Loucy (cell line): ENCODE measurements at regions not wholly inside any gene's neighbourhood (a gene's known extent, or its start where the extent isn't known, plus 50 kb on each side); places are given as distances from the start of the nearest gene placed in this dataset.

Source experiments
- H2AFZ ChIP-seq: fragments of 200-600 bp; sonication (generic); 2 replicates; pipeline ENCODE4 v1.6.0; 2016; ENCODE audit warnings: antibody characterized with exemption, mild to moderate bottlenecking, low read length, moderate library complexity
- H3F3A ChIP-seq: fragments of 200-600 bp; 2 replicates; pipeline ENCODE4 v1.6.0; 2016; ENCODE audit warnings: antibody characterized with exemption, low read depth, mild to moderate bottlenecking
- H3K27me3 ChIP-seq: fragments of 200-600 bp; sonication (generic); 2 replicates; pipeline ENCODE4 v1.6.1; 2014; ENCODE audit warnings: low read length, mild to moderate bottlenecking; ENCODE audit not compliant: insufficient read depth, poor library complexity, severe bottlenecking
- H3K36me3 ChIP-seq: fragments of 200-600 bp; sonication (generic); 2 replicates; pipeline ENCODE4 v1.6.1; 2016; ENCODE audit warnings: low read length; ENCODE audit not compliant: insufficient read depth
- H3K4me1 ChIP-seq: fragments of 200-600 bp; sonication (generic); 2 replicates; pipeline ENCODE4 v1.5.1; 2014; ENCODE audit warnings: low read length, mild to moderate bottlenecking; ENCODE audit not compliant: insufficient read depth, poor library complexity, severe bottlenecking
- H3K4me2 ChIP-seq: fragments of 200-600 bp; sonication (generic); 2 replicates; pipeline ENCODE4 v1.6.0; 2014; ENCODE audit warnings: antibody characterized with exemption, low read length, low read depth, mild to moderate bottlenecking; ENCODE audit not compliant: poor library complexity, severe bottlenecking
- H3K4me3 ChIP-seq: fragments of 200-600 bp; sonication (generic); 2 replicates; pipeline ENCODE4 v1.5.1; 2014; ENCODE audit warnings: low read length, mild to moderate bottlenecking, mixed read lengths; ENCODE audit not compliant: poor library complexity, severe bottlenecking
- H3K79me2 ChIP-seq: fragments of 200-600 bp; sonication (generic); 2 replicates; pipeline ENCODE4 v1.6.1; 2014; ENCODE audit warnings: low read length; ENCODE audit not compliant: insufficient read depth
- H3K9ac ChIP-seq: fragments of 200-600 bp; sonication (generic); 2 replicates; pipeline ENCODE4 v1.6.0; 2014; ENCODE audit warnings: mild to moderate bottlenecking, low read depth, low read length, moderate library complexity; ENCODE audit not compliant: poor library complexity, severe bottlenecking
- H3K9me2 ChIP-seq: fragments of 200-600 bp; sonication (generic); replicated peaks from 2 replicates; pipeline ENCODE4 v1.6.1; 2016; ENCODE audit warnings: low read depth, low read length, mixed read lengths
- H3K9me3 ChIP-seq: fragments of 200-600 bp; sonication (generic); 2 replicates; pipeline ENCODE4 v1.6.1; 2014; ENCODE audit warnings: mild to moderate bottlenecking, antibody characterized with exemption, low read length, low read depth; ENCODE audit not compliant: insufficient read depth
- H4K20me1 ChIP-seq: fragments of 200-600 bp; sonication (generic); 2 replicates; pipeline ENCODE4 v1.6.0; 2014; ENCODE audit warnings: antibody characterized with exemption, low read length, mild to moderate bottlenecking; ENCODE audit not compliant: insufficient read depth, poor library complexity, severe bottlenecking
- EZH2phosphoT487 ChIP-seq: fragments of 200-600 bp; IDR thresholded peaks from 2 replicates; pipeline ENCODE4 v1.6.1; 2018; ENCODE audit warnings: antibody characterized with exemption, mild to moderate bottlenecking, moderate library complexity, borderline replicate concordance
- TF ChIP-seq, protein P1 (sequence below): fragments of 200-600 bp; sonication (generic); conservative IDR thresholded peaks from 2 replicates; pipeline ENCODE4 v1.5.1; 2014; ENCODE audit warnings: mild to moderate bottlenecking, antibody characterized with exemption, low read length

DNA sequence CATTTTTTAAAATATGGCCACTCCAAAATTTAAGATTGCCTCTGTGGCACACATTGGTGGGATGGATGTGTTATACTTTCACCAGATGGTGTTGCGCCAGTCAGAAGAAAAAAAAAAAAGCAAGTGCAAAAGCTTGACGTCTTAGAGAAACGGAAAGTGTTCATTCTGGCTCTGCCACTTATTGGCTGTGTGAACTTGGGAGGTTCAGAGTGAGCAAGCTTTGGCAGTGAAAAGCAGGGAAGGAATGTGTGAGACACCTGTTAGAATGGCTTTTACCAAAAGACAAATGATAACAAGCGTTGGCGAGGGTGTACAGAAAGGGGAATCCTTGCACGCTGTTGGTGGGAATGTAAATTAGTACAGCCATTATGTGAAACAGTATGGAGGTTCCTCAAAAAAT, 298.0 kb downstream of the TMEM114 start:
- Histone ChIP-seq H3K36me3 (no peaks in the 10 kb centered on the region), H3K9ac (no peak overlapping the region)
- TF ChIP-seq EZH2phosphoT487, result no peak
- TF ChIP-seq, protein P1, sequence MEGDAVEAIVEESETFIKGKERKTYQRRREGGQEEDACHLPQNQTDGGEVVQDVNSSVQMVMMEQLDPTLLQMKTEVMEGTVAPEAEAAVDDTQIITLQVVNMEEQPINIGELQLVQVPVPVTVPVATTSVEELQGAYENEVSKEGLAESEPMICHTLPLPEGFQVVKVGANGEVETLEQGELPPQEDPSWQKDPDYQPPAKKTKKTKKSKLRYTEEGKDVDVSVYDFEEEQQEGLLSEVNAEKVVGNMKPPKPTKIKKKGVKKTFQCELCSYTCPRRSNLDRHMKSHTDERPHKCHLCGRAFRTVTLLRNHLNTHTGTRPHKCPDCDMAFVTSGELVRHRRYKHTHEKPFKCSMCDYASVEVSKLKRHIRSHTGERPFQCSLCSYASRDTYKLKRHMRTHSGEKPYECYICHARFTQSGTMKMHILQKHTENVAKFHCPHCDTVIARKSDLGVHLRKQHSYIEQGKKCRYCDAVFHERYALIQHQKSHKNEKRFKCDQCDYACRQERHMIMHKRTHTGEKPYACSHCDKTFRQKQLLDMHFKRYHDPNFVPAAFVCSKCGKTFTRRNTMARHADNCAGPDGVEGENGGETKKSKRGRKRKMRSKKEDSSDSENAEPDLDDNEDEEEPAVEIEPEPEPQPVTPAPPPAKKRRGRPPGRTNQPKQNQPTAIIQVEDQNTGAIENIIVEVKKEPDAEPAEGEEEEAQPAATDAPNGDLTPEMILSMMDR, result no peak

DNA sequence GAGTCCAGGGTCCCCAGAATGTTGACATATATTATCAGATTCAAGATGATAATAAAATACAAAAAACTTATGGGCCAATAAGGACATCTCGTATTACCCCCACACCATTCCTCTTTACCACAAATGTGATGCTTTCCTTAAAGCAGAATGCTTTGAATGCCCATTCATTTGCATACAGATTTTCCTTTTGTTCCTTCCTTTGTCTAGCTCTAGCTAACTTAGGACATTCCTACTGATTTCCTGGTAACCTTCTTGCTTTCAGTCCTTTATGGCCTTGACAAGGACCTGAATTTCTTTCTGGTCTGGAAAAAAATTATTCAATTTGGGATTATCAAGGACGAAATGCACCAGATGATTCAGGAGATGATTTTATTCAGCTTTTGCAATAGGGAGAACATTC, 304.0 kb downstream of the TMEM114 start:
- H3K9ac ChIP-seq, result no peak overlapping the region
- H3K9me3 ChIP-seq, result no peaks in the 10 kb centered on the region
- TF ChIP-seq, protein P1, result no peak
- TF ChIP-seq EZH2phosphoT487, result no peak
- H3K79me2 ChIP-seq, result no peaks in the 10 kb centered on the region
- no peaks in the 10 kb centered on the region for H3K27me3 ChIP-seq
- H4K20me1 ChIP-seq, result no peaks in the 10 kb centered on the region
- no peaks in the 10 kb centered on the region for H3K4me1 ChIP-seq
- H3K4me3 ChIP-seq, result no peak overlapping the region
- H3K9me2 ChIP-seq, result no peaks in the 10 kb centered on the region
- no peaks in the 10 kb centered on the region for H3F3A ChIP-seq
- H2AFZ ChIP-seq, result no peak overlapping the region
- H3K36me3 ChIP-seq, result no peaks in the 10 kb centered on the region
- H3K4me2 ChIP-seq, result no peak overlapping the region

More for the DNA sequence above, 298.0 kb downstream of the TMEM114 start:
- no peaks in the 10 kb centered on the region for H3K9me3 ChIP-seq
- no peaks in the 10 kb centered on the region for H3F3A ChIP-seq
- no peak overlapping the region for H2AFZ ChIP-seq
- H3K79me2 ChIP-seq, result no peaks in the 10 kb centered on the region
- no peaks in the 10 kb centered on the region for H3K9me2 ChIP-seq
- no peaks in the 10 kb centered on the region for H4K20me1 ChIP-seq
- H3K4me2 ChIP-seq, result no peak overlapping the region
- H3K4me1 ChIP-seq, result no peaks in the 10 kb centered on the region
- H3K27me3 ChIP-seq, result no peaks in the 10 kb centered on the region
- H3K4me3 ChIP-seq, result no peak overlapping the region

DNA sequence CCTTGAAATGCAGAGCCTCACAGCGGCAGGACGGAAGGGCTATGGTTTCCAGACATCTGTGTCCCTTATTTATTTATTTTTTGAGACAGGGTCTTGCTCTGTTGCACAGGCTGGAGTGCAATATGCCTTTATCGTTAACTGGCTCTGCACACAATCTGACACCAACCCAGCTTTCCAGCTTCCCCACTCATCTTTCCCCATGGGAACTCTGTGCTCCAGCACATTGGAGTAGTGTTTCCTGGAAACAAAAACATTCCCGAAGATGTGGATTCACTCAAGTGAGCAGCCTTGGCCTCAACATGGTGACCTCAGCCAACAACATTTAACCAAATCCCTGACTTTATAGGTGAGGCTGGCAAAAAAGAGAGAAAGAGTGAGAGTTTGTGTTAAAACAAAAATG, 307.1 kb downstream of the TMEM114 start:
- no peaks in the 10 kb centered on the region for H3K27me3 ChIP-seq
- no peaks in the 10 kb centered on the region for H3K9me2 ChIP-seq
- no peaks in the 10 kb centered on the region for H3K36me3 ChIP-seq
- no peak overlapping the region for H2AFZ ChIP-seq
- no peak overlapping the region for H3K4me2 ChIP-seq
- no peak overlapping the region for H3K9ac ChIP-seq
- no peaks in the 10 kb centered on the region for H3K9me3 ChIP-seq
- H3K79me2 ChIP-seq, result no peaks in the 10 kb centered on the region
- no peaks in the 10 kb centered on the region for H4K20me1 ChIP-seq
- no peak for TF ChIP-seq EZH2phosphoT487
- TF ChIP-seq, protein P1, result no peak
- H3K4me1 ChIP-seq, result no peaks in the 10 kb centered on the region
- no peaks in the 10 kb centered on the region for H3F3A ChIP-seq
- H3K4me3 ChIP-seq, result no peak overlapping the region
